ENCODE measurements at regions not wholly inside any gene's neighbourhood (a gene's known extent, or its start where the extent isn't known, plus 50 kb on each side); places are given as distances from the start of the nearest gene placed in this dataset.

- FAIRE-seq (no peak), DNase-seq (ENCODE audit: low spot score) (no peak)
These were observed 99.8 kb upstream of the NECTIN1 start for GRCh38 chr11:119828819-119829218.

- no peak for DNase-seq (ENCODE audit: low spot score)
- no peak for FAIRE-seq
These were observed 99.0 kb upstream of the NECTIN1 start for GRCh38 chr11:119828006-119828405.

GRCh38 chr11:119827113-119827512, 98.1 kb upstream of the NECTIN1 start:
- DNase-seq (ENCODE audit: low spot score) (no peak), FAIRE-seq (no peak)

- no peak for FAIRE-seq
- no peak for DNase-seq (ENCODE audit: low spot score)
These were observed 94.1 kb upstream of the NECTIN1 start for GRCh38 chr11:119823077-119823476.

- DNase-seq (ENCODE audit: low spot score) (no peak), FAIRE-seq (no peak)
These were observed 87.7 kb upstream of the NECTIN1 start for GRCh38 chr11:119816660-119817059.

- no peak for DNase-seq (ENCODE audit: low spot score)
- FAIRE-seq: no peak
These were observed 85.8 kb upstream of the NECTIN1 start for GRCh38 chr11:119814766-119815165.

GRCh38 chr11:119810478-119811232, 81.7 kb upstream of the NECTIN1 start:
- FAIRE-seq (no peak), DNase-seq (ENCODE audit: low spot score) (no peak)

- FAIRE-seq (no peak), DNase-seq (ENCODE audit: low spot score) (no peak)
These were observed 80.3 kb upstream of the NECTIN1 start for GRCh38 chr11:119809346-119809745.

- FAIRE-seq (no peak), DNase-seq (ENCODE audit: low spot score) (no peak)
These were observed 79.6 kb upstream of the NECTIN1 start for GRCh38 chr11:119808407-119809185.

GRCh38 chr11:119807841-119808240, 78.8 kb upstream of the NECTIN1 start:
- FAIRE-seq: no peak
- DNase-seq (ENCODE audit: low spot score): no peak

- DNase-seq (ENCODE audit: low spot score) (no peak), FAIRE-seq (no peak)
These were observed 78.4 kb upstream of the NECTIN1 start for GRCh38 chr11:119807402-119807801.

- no peak for FAIRE-seq
- DNase-seq (ENCODE audit: low spot score): no peak
These were observed 77.3 kb upstream of the NECTIN1 start for GRCh38 chr11:119806064-119806915.

GRCh38 chr11:119805663-119806062, 76.7 kb upstream of the NECTIN1 start:
- FAIRE-seq (no peak), DNase-seq (ENCODE audit: low spot score) (no peak)

GRCh38 chr11:119804698-119805097, 75.7 kb upstream of the NECTIN1 start:
- no peak for DNase-seq (ENCODE audit: low spot score)
- no peak for FAIRE-seq

- FAIRE-seq (no peak), DNase-seq (ENCODE audit: low spot score) (no peak)
These were observed 74.8 kb upstream of the NECTIN1 start for GRCh38 chr11:119803726-119804294.

- no peak for DNase-seq (ENCODE audit: low spot score)
- FAIRE-seq: no peak
These were observed 74.1 kb upstream of the NECTIN1 start for GRCh38 chr11:119803139-119803538.

- DNase-seq (ENCODE audit: low spot score) (no peak), FAIRE-seq (no peak)
These were observed 73.7 kb upstream of the NECTIN1 start for GRCh38 chr11:119802670-119803069.

- DNase-seq (ENCODE audit: low spot score) (no peak), FAIRE-seq (no peak)
These were observed 71.6 kb upstream of the NECTIN1 start for GRCh38 chr11:119800619-119801018.

- DNase-seq (ENCODE audit: low spot score) (no peak), FAIRE-seq (no peak)
These were observed 71.2 kb upstream of the NECTIN1 start for GRCh38 chr11:119800171-119800570.

GRCh38 chr11:119798656-119799055, 69.7 kb upstream of the NECTIN1 start:
- FAIRE-seq (no peak), DNase-seq (ENCODE audit: low spot score) (no peak)

GRCh38 chr11:119797736-119798135, 68.7 kb upstream of the NECTIN1 start:
- DNase-seq (ENCODE audit: low spot score) (no peak), FAIRE-seq (no peak)

Measured in RCC 7860 (cell line).